ENCODE measurements at regions not wholly inside any gene's neighbourhood (a gene's known extent, or its start where the extent isn't known, plus 50 kb on each side); places are given as distances from the start of the nearest gene placed in this dataset.

- H3K27ac ChIP-seq (ENCODE audit: low read length), result no peak overlapping the region
- 79% methylated on average over 7 of the region's 7 CpGs for WGBS (ENCODE audit: insufficient coverage)
- H3K4me1 ChIP-seq (ENCODE audit: control insufficient read depth, insufficient read depth, low read length), result no peaks in the 10 kb centered on the region
- H3K27me3 ChIP-seq (ENCODE audit: control insufficient read depth, insufficient read depth, low read length), result no peaks in the 10 kb centered on the region
- H3K9me3 ChIP-seq (replicated peaks; ENCODE audit: control insufficient read depth, low read depth, low read length), result peaks cover 4% of the 10 kb centered on the region
- no peak for DNase-seq
- H3K36me3 ChIP-seq (ENCODE audit: control insufficient read depth, insufficient read depth, low read length), result no peaks in the 10 kb centered on the region
- no peak overlapping the region for H3K4me3 ChIP-seq (ENCODE audit: low read length)
These were observed 51.9 kb upstream of the GNAT3 start for GRCh38 chr7:80563561-80564327.

GRCh38 chr7:80565554-80565953 lies 53.7 kb upstream of the GNAT3 start:
- H3K4me1 ChIP-seq (ENCODE audit: control insufficient read depth, insufficient read depth, low read length), result no peaks in the 10 kb centered on the region
- no peak overlapping the region for H3K27ac ChIP-seq (ENCODE audit: low read length)
- no peak overlapping the region for H3K4me3 ChIP-seq (ENCODE audit: low read length)
- no peaks in the 10 kb centered on the region for H3K36me3 ChIP-seq (ENCODE audit: control insufficient read depth, insufficient read depth, low read length)
- H3K9me3 ChIP-seq (replicated peaks; ENCODE audit: control insufficient read depth, low read depth, low read length), result no peaks in the 10 kb centered on the region
- no peaks in the 10 kb centered on the region for H3K27me3 ChIP-seq (ENCODE audit: control insufficient read depth, insufficient read depth, low read length)
- WGBS (ENCODE audit: insufficient coverage), result 80% methylated on average over 1 of the region's 3 CpGs
- no peak for DNase-seq

- Histone ChIP-seq H3K9me3 (replicated peaks; ENCODE audit: control insufficient read depth, low read depth, low read length) (no peaks in the 10 kb centered on the region), H3K4me1 (ENCODE audit: control insufficient read depth, insufficient read depth, low read length) (no peaks in the 10 kb centered on the region), H3K27ac (ENCODE audit: low read length) (no peak overlapping the region), H3K36me3 (ENCODE audit: control insufficient read depth, insufficient read depth, low read length) (no peaks in the 10 kb centered on the region), H3K27me3 (ENCODE audit: control insufficient read depth, insufficient read depth, low read length) (no peaks in the 10 kb centered on the region), H3K4me3 (ENCODE audit: low read length) (no peak overlapping the region)
- no CpG with 5 or more reads among the region's 4 CpGs for WGBS (ENCODE audit: insufficient coverage)
- no peak for DNase-seq
These were observed 56.8 kb upstream of the CD36 start for GRCh38 chr7:80581486-80582260.

GRCh38 chr7:80583901-80584300 lies 54.5 kb upstream of the CD36 start:
- no peaks in the 10 kb centered on the region for H3K9me3 ChIP-seq (replicated peaks; ENCODE audit: control insufficient read depth, low read depth, low read length)
- no peaks in the 10 kb centered on the region for H3K36me3 ChIP-seq (ENCODE audit: control insufficient read depth, insufficient read depth, low read length)
- no peaks in the 10 kb centered on the region for H3K27me3 ChIP-seq (ENCODE audit: control insufficient read depth, insufficient read depth, low read length)
- H3K4me3 ChIP-seq (ENCODE audit: low read length), result no peak overlapping the region
- no CpG with 5 or more reads among the region's 2 CpGs for WGBS (ENCODE audit: insufficient coverage)
- peak; percentile 61 for DNase-seq
- H3K4me1 ChIP-seq (ENCODE audit: control insufficient read depth, insufficient read depth, low read length), result no peaks in the 10 kb centered on the region
- H3K27ac ChIP-seq (ENCODE audit: low read length), result no peak overlapping the region

GRCh38 chr7:80584778-80585177 lies 53.7 kb upstream of the CD36 start:
- DNase-seq, result no peak
- no peaks in the 10 kb centered on the region for H3K4me1 ChIP-seq (ENCODE audit: control insufficient read depth, insufficient read depth, low read length)
- no peaks in the 10 kb centered on the region for H3K9me3 ChIP-seq (replicated peaks; ENCODE audit: control insufficient read depth, low read depth, low read length)
- H3K27ac ChIP-seq (ENCODE audit: low read length), result no peak overlapping the region
- H3K36me3 ChIP-seq (ENCODE audit: control insufficient read depth, insufficient read depth, low read length), result no peaks in the 10 kb centered on the region
- no peak overlapping the region for H3K4me3 ChIP-seq (ENCODE audit: low read length)
- no peaks in the 10 kb centered on the region for H3K27me3 ChIP-seq (ENCODE audit: control insufficient read depth, insufficient read depth, low read length)

GRCh38 chr7:80587538-80587937 lies 50.9 kb upstream of the CD36 start:
- Histone ChIP-seq H3K36me3 (ENCODE audit: control insufficient read depth, insufficient read depth, low read length) (no peaks in the 10 kb centered on the region), H3K9me3 (replicated peaks; ENCODE audit: control insufficient read depth, low read depth, low read length) (no peaks in the 10 kb centered on the region), H3K4me1 (ENCODE audit: control insufficient read depth, insufficient read depth, low read length) (no peaks in the 10 kb centered on the region), H3K4me3 (ENCODE audit: low read length) (no peak overlapping the region), H3K27ac (ENCODE audit: low read length) (no peak overlapping the region), H3K27me3 (ENCODE audit: control insufficient read depth, insufficient read depth, low read length) (no peaks in the 10 kb centered on the region)
- WGBS (ENCODE audit: insufficient coverage), result no CpG with 5 or more reads among the region's 1 CpG
- DNase-seq, result no peak

GRCh38 chr7:80588591-80588990 lies 49.9 kb upstream of the CD36 start:
- Histone ChIP-seq H3K9me3 (replicated peaks; ENCODE audit: control insufficient read depth, low read depth, low read length) (no peaks in the 10 kb centered on the region), H3K27ac (ENCODE audit: low read length) (no peak overlapping the region), H3K4me1 (ENCODE audit: control insufficient read depth, insufficient read depth, low read length) (no peaks in the 10 kb centered on the region), H3K27me3 (ENCODE audit: control insufficient read depth, insufficient read depth, low read length) (no peaks in the 10 kb centered on the region), H3K4me3 (ENCODE audit: low read length) (no peak overlapping the region), H3K36me3 (ENCODE audit: control insufficient read depth, insufficient read depth, low read length) (no peaks in the 10 kb centered on the region)
- DNase-seq, result no peak
- 67% methylated on average over 1 of the region's 3 CpGs for WGBS (ENCODE audit: insufficient coverage)

Measured in muscle of leg (tissue), 3 donors.